Natural killer cell treated with Interleukin-12 subunit alpha and Interleukin-12 subunit beta and Interleukin-15 and Interleukin-18, amount 100 ng/mL, for 72 hours (primary cell): ENCODE measurements at regions not wholly inside any gene's neighbourhood (a gene's known extent, or its start where the extent isn't known, plus 50 kb on each side); places are given as distances from the start of the nearest gene placed in this dataset.
"Not testable (repeated sequence)": the region's sequence is repeated elsewhere in the genome, so short reads cannot be mapped to it uniquely, and the experiment has no call there.

Experiments
- ATAC-seq, 2 donors: fragments of 150-1000 bp; cut with Tn5 transposase in 1 of 2; sonication (Bioruptor Pico), chemical (Tn5 transposase) in 1 of 2; 2 replicates each; pipeline ENCODE4 v1.10.0; 2021
- DNase-seq: peaks from one replicate; pipeline ENCODE4 v3.0.0; 2022; ENCODE audit warnings: low spot score
- H3K27ac Mint-ChIP-seq, 2 donors: 1 replicate in 1 of 2; 2 replicates in 1 of 2; pipeline ENCODE4 v1.8.0; 2022; ENCODE audit warnings: mixed read lengths in 2 of 2, mild to moderate bottlenecking in 1 of 2, moderate library complexity in 1 of 2
- H3K27me3 Mint-ChIP-seq, 2 donors: 1 replicate in 1 of 2; 2 replicates in 1 of 2; pipeline ENCODE4 v1.8.0; 2022; ENCODE audit warnings: mixed read lengths in 2 of 2
- H3K36me3 Mint-ChIP-seq: one replicate; pipeline ENCODE4 v1.8.0; 2022; ENCODE audit warnings: mixed read lengths
- H3K4me1 Mint-ChIP-seq, 2 donors: 1 replicate in 1 of 2; 2 replicates in 1 of 2; pipeline ENCODE4 v1.8.0; 2022; ENCODE audit warnings: low read depth in 2 of 2, mixed read lengths in 2 of 2, mild to moderate bottlenecking in 1 of 2
- H3K4me3 Mint-ChIP-seq: one replicate; pipeline ENCODE4 v1.8.0; 2022; ENCODE audit warnings: mixed read lengths
- H3K9me3 Mint-ChIP-seq: 2 replicates; pipeline ENCODE4 v1.8.0; 2022; ENCODE audit warnings: mixed read lengths

- Mint-ChIP-seq H3K4me3 (no peak overlapping the region), H3K27ac (no peak overlapping the region), H3K4me1 (no peaks in the 10 kb centered on the region), H3K9me3 (no peaks in the 10 kb centered on the region), H3K36me3 (no peaks in the 10 kb centered on the region), H3K27me3 (no peaks in the 10 kb centered on the region)
- ATAC-seq, result no peak
- DNase-seq, result no peak
These were observed 124.6 kb downstream of the KCNJ18 start for GRCh38 chr17:21816592-21817567.

- Mint-ChIP-seq H3K9me3 (no peaks in the 10 kb centered on the region), H3K27me3 (no peaks in the 10 kb centered on the region), H3K36me3 (no peaks in the 10 kb centered on the region), H3K4me3 (no peak overlapping the region), H3K4me1 (no peaks in the 10 kb centered on the region), H3K27ac (no peak overlapping the region)
- DNase-seq (no peak), ATAC-seq (peak in 1 of 2 donors; percentile 8)
These were observed 125.6 kb downstream of the KCNJ18 start for GRCh38 chr17:21817791-21818364.

GRCh38 chr17:21823090-21823489, 130.8 kb downstream of the KCNJ18 start:
- no peaks in the 10 kb centered on the region for H3K36me3 Mint-ChIP-seq
- DNase-seq (no peak), ATAC-seq (peak in 1 of 2 donors; percentile 53)
- no peak overlapping the region for H3K4me3 Mint-ChIP-seq
- no peaks in the 10 kb centered on the region for H3K27me3 Mint-ChIP-seq
- H3K27ac Mint-ChIP-seq, result no peak overlapping the region
- H3K9me3 Mint-ChIP-seq, result no peaks in the 10 kb centered on the region
- H3K4me1 Mint-ChIP-seq, result no peaks in the 10 kb centered on the region

- Mint-ChIP-seq H3K4me3 (no peak overlapping the region), H3K27me3 (no peaks in the 10 kb centered on the region), H3K9me3 (no peaks in the 10 kb centered on the region), H3K36me3 (no peaks in the 10 kb centered on the region), H3K27ac (no peak overlapping the region), H3K4me1 (no peaks in the 10 kb centered on the region)
- no peak for DNase-seq
- no peak for ATAC-seq
These were observed 131.3 kb downstream of the KCNJ18 start for GRCh38 chr17:21823643-21824042.

- H3K27ac Mint-ChIP-seq, result no peak overlapping the region
- H3K27me3 Mint-ChIP-seq, result peaks cover 0 to 2% of the 10 kb centered on the region in 2 donors
- peaks cover 3% of the 10 kb centered on the region for H3K9me3 Mint-ChIP-seq
- H3K36me3 Mint-ChIP-seq, result peaks cover 7% of the 10 kb centered on the region
- DNase-seq (no peak), ATAC-seq (no peak)
- no peak overlapping the region for H3K4me3 Mint-ChIP-seq
- H3K4me1 Mint-ChIP-seq, result no peaks in the 10 kb centered on the region
These were observed 149.5 kb downstream of the KCNJ18 start for GRCh38 chr17:21841839-21842238.

- H3K27ac Mint-ChIP-seq, result no peak overlapping the region
- no peak for ATAC-seq
These were observed 150.3 kb downstream of the KCNJ18 start for GRCh38 chr17:21842332-21843317.

GRCh38 chr17:21843318-21843865, 151.1 kb downstream of the KCNJ18 start:
- ATAC-seq (no peak), DNase-seq (no peak)
- Mint-ChIP-seq H3K4me1 (no peaks in the 10 kb centered on the region), H3K4me3 (no peak overlapping the region), H3K9me3 (peaks cover 3% of the 10 kb centered on the region), H3K36me3 (peaks cover 7% of the 10 kb centered on the region), H3K27me3 (peaks cover 0 to 2% of the 10 kb centered on the region in 2 donors), H3K27ac (no peak overlapping the region)

More at GRCh38 chr17:21842332-21843317, 150.3 kb downstream of the KCNJ18 start:
- Mint-ChIP-seq H3K36me3 (peaks cover 7% of the 10 kb centered on the region), H3K27me3 (peaks cover 0 to 2% of the 10 kb centered on the region in 2 donors), H3K4me3 (no peak overlapping the region), H3K9me3 (peaks cover 3% of the 10 kb centered on the region), H3K4me1 (no peaks in the 10 kb centered on the region)
- no peak for DNase-seq

- Mint-ChIP-seq H3K4me3 (no peak overlapping the region), H3K4me1 (no peaks in the 10 kb centered on the region), H3K36me3 (peaks cover 7% of the 10 kb centered on the region), H3K27ac (no peak overlapping the region), H3K9me3 (peaks cover 3% of the 10 kb centered on the region), H3K27me3 (peaks cover 0 to 2% of the 10 kb centered on the region in 2 donors)
- ATAC-seq, result no peak
- DNase-seq, result no peak
These were observed 151.7 kb downstream of the KCNJ18 start for GRCh38 chr17:21843951-21844590.

- not testable (repeated sequence) for DNase-seq, ATAC-seq, H3K4me3 Mint-ChIP-seq, H3K9me3 Mint-ChIP-seq, H3K27ac Mint-ChIP-seq, H3K27me3 Mint-ChIP-seq, H3K4me1 Mint-ChIP-seq
- H3K36me3 Mint-ChIP-seq, result peaks cover 14% of the 10 kb centered on the region
These were observed 156.2 kb downstream of the KCNJ18 start for GRCh38 chr17:21848510-21848909.

GRCh38 chr17:21849030-21849429, 156.7 kb downstream of the KCNJ18 start:
- not testable (repeated sequence) for H3K4me3 Mint-ChIP-seq, H3K27ac Mint-ChIP-seq, H3K27me3 Mint-ChIP-seq, H3K4me1 Mint-ChIP-seq, DNase-seq, ATAC-seq, H3K9me3 Mint-ChIP-seq
- peaks cover 14% of the 10 kb centered on the region for H3K36me3 Mint-ChIP-seq

GRCh38 chr17:21850614-21851013, 158.3 kb downstream of the KCNJ18 start:
- H3K4me3 Mint-ChIP-seq, H3K36me3 Mint-ChIP-seq, ATAC-seq, H3K27me3 Mint-ChIP-seq, H3K4me1 Mint-ChIP-seq, DNase-seq, H3K9me3 Mint-ChIP-seq, H3K27ac Mint-ChIP-seq: not testable (repeated sequence)
